HG03439 (cell line): ENCODE measurements at regions not wholly inside any gene's neighbourhood (a gene's known extent, or its start where the extent isn't known, plus 50 kb on each side); places are given as distances from the start of the nearest gene placed in this dataset.
"Not testable (repeated sequence)": the region's sequence is repeated elsewhere in the genome, so short reads cannot be mapped to it uniquely, and the experiment has no call there.

Source experiments
- ATAC-seq: cut with Tn5 transposase; IDR thresholded peaks from one replicate; pipeline ENCODE4 v1.9.1; 2021; ENCODE audit warnings: mild to moderate bottlenecking, moderate library complexity; ENCODE audit not compliant: unreplicated experiment

GRCh38 chr5:87756951-87757350 lies 344.2 kb upstream of the CCNH start:
- ATAC-seq = no peak

- no peak for ATAC-seq
Observed at GRCh38 chr5:87755360-87755759, 342.6 kb upstream of the CCNH start.

- no peak for ATAC-seq
Observed at GRCh38 chr5:87754009-87754757, 341.5 kb upstream of the CCNH start.

- ATAC-seq = no peak
Observed at GRCh38 chr5:87752362-87752761, 339.6 kb upstream of the CCNH start.

- no peak for ATAC-seq
Observed at GRCh38 chr5:87751824-87752223, 339.1 kb upstream of the CCNH start.

- no peak for ATAC-seq
Observed at GRCh38 chr5:87746891-87747377, 334.2 kb upstream of the CCNH start.

- ATAC-seq = no peak
Observed at GRCh38 chr5:87746341-87746740, 333.6 kb upstream of the CCNH start.

- ATAC-seq = no peak
Observed at GRCh38 chr5:87741881-87742280, 329.2 kb upstream of the CCNH start.

GRCh38 chr5:87735923-87736322 lies 323.2 kb upstream of the CCNH start:
- ATAC-seq = no peak

- ATAC-seq = no peak
Observed at GRCh38 chr5:87733897-87734296, 321.2 kb upstream of the CCNH start.

- ATAC-seq = no peak
Observed at GRCh38 chr5:87732875-87733768, 320.4 kb upstream of the CCNH start.

GRCh38 chr5:87729781-87730180 lies 317.1 kb upstream of the CCNH start:
- ATAC-seq = no peak

GRCh38 chr5:87722286-87722685 lies 309.6 kb upstream of the CCNH start:
- no peak for ATAC-seq

GRCh38 chr5:87718224-87718925 lies 305.6 kb upstream of the CCNH start:
- not testable (repeated sequence) for ATAC-seq

- no peak for ATAC-seq
Observed at GRCh38 chr5:87717761-87718160, 305.0 kb upstream of the CCNH start.

GRCh38 chr5:87705876-87706275 lies 293.1 kb upstream of the CCNH start:
- ATAC-seq = no peak

- no peak for ATAC-seq
Observed at GRCh38 chr5:87686975-87687374, 274.2 kb upstream of the CCNH start.

GRCh38 chr5:87686018-87686417 lies 273.3 kb upstream of the CCNH start:
- no peak for ATAC-seq

- no peak for ATAC-seq
Observed at GRCh38 chr5:87674235-87674634, 261.5 kb upstream of the CCNH start.

GRCh38 chr5:87671146-87671545 lies 258.4 kb upstream of the CCNH start:
- ATAC-seq = no peak

- ATAC-seq = no peak
Observed at GRCh38 chr5:87665166-87665565, 252.4 kb upstream of the CCNH start.
